ENCODE measurements at regions not wholly inside any gene's neighbourhood (a gene's known extent, or its start where the extent isn't known, plus 50 kb on each side); places are given as distances from the start of the nearest gene placed in this dataset.

DNA sequence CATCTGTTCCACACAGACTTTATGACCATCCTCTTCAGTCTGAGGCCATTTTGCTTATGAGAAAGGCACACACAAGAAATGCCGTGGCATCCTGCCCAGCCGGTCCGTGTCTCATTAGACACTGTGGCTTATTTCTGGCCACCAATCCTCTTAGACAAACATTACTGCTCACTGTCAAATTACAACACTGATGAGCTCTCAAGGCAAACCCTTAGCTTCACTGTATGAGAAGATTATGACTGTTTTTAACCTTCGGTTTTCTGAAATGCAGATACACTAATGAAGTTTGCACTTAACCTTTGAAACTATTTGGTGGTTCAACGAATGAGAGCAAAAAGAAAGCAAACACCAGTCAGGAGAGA, 50.5 kb upstream of the DST start (continued):
- TF ChIP-seq, protein P1, sequence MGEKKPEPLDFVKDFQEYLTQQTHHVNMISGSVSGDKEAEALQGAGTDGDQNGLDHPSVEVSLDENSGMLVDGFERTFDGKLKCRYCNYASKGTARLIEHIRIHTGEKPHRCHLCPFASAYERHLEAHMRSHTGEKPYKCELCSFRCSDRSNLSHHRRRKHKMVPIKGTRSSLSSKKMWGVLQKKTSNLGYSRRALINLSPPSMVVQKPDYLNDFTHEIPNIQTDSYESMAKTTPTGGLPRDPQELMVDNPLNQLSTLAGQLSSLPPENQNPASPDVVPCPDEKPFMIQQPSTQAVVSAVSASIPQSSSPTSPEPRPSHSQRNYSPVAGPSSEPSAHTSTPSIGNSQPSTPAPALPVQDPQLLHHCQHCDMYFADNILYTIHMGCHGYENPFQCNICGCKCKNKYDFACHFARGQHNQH (CRISPR knock-in tag; IDR thresholded peaks at IDR 0.05) = peak; percentile 51; the same call in 1 of the 2 replicates
- TF ChIP-seq, protein P2, sequence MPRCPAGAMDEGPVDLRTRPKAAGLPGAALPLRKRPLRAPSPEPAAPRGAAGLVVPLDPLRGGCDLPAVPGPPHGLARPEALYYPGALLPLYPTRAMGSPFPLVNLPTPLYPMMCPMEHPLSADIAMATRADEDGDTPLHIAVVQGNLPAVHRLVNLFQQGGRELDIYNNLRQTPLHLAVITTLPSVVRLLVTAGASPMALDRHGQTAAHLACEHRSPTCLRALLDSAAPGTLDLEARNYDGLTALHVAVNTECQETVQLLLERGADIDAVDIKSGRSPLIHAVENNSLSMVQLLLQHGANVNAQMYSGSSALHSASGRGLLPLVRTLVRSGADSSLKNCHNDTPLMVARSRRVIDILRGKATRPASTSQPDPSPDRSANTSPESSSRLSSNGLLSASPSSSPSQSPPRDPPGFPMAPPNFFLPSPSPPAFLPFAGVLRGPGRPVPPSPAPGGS (CRISPR knock-in tag; IDR thresholded peaks at IDR 0.05) = no peak
- TF ChIP-seq, protein P3, sequence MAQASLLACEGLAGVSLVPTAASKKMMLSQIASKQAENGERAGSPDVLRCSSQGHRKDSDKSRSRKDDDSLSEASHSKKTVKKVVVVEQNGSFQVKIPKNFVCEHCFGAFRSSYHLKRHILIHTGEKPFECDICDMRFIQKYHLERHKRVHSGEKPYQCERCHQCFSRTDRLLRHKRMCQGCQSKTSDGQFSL (CRISPR knock-in tag; IDR thresholded peaks at IDR 0.05) = no peak
- TF ChIP-seq, protein P4, sequence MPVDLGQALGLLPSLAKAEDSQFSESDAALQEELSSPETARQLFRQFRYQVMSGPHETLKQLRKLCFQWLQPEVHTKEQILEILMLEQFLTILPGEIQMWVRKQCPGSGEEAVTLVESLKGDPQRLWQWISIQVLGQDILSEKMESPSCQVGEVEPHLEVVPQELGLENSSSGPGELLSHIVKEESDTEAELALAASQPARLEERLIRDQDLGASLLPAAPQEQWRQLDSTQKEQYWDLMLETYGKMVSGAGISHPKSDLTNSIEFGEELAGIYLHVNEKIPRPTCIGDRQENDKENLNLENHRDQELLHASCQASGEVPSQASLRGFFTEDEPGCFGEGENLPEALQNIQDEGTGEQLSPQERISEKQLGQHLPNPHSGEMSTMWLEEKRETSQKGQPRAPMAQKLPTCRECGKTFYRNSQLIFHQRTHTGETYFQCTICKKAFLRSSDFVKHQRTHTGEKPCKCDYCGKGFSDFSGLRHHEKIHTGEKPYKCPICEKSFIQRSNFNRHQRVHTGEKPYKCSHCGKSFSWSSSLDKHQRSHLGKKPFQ (CRISPR knock-in tag; IDR thresholded peaks at IDR 0.05; ENCODE audit: insufficient replicate concordance) = no peak
- peak in 1 of 2 experiments; percentile 67; a peak in 2 of 4 replicates for TF ChIP-seq POLR2A (IDR thresholded peaks at IDR 0.05; ENCODE audit: insufficient read depth in 1 of 2, low read depth in 2 of 2, low read length in 2 of 2)
- TF ChIP-seq, protein P5, sequence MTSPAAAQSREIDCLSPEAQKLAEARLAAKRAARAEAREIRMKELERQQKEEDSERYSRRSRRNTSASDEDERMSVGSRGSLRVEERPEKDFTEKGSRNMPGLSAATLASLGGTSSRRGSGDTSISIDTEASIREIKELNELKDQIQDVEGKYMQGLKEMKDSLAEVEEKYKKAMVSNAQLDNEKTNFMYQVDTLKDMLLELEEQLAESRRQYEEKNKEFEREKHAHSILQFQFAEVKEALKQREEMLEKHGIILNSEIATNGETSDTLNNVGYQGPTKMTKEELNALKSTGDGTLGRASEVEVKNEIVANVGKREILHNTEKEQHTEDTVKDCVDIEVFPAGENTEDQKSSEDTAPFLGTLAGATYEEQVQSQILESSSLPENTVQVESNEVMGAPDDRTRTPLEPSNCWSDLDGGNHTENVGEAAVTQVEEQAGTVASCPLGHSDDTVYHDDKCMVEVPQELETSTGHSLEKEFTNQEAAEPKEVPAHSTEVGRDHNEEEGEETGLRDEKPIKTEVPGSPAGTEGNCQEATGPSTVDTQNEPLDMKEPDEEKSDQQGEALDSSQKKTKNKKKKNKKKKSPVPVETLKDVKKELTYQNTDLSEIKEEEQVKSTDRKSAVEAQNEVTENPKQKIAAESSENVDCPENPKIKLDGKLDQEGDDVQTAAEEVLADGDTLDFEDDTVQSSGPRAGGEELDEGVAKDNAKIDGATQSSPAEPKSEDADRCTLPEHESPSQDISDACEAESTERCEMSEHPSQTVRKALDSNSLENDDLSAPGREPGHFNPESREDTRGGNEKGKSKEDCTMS (CRISPR knock-in tag; conservative IDR thresholded peaks at IDR 0.05) = no peak
- TF ChIP-seq MAFF (IDR thresholded peaks at IDR 0.05; ENCODE audit: low read depth, low read length) = 0 out of 2 replicates have a peak, but pooled peaks have one; percentile 22
- TF ChIP-seq FOXP1 (IDR thresholded peaks at IDR 0.05) = no peak
- TF ChIP-seq FOXP1 (CRISPR knock-in tag; IDR thresholded peaks at IDR 0.05) = peak; percentile 47
- TF ChIP-seq NFE2 (CRISPR knock-in tag; IDR thresholded peaks at IDR 0.05) = no peak
- 0 out of 2 replicates have a peak, but pooled peaks have one; percentile 31 for TF ChIP-seq POLR2G (IDR thresholded peaks at IDR 0.05; ENCODE audit: low read depth, low read length)
- no peak for TF ChIP-seq ZNF138 (CRISPR knock-in tag; IDR thresholded peaks at IDR 0.05; ENCODE audit: low read depth)
- no peak for TF ChIP-seq LCORL (IDR thresholded peaks at IDR 0.05)
- peak; percentile 55; the same call in 1 of the 2 replicates for TF ChIP-seq LCORL (CRISPR knock-in tag; IDR thresholded peaks at IDR 0.05)
- peak; percentile 66; the same call in 1 of the 2 replicates for TF ChIP-seq MIXL1 (CRISPR knock-in tag; IDR thresholded peaks at IDR 0.05)
- TF ChIP-seq ZFP37 (CRISPR knock-in tag; IDR thresholded peaks at IDR 0.05; ENCODE audit: borderline replicate concordance) = no peak
- no peak for TF ChIP-seq RAD21 (CRISPR knock-in tag; IDR thresholded peaks at IDR 0.05)
- no peak for TF ChIP-seq GPN1 (CRISPR knock-in tag; IDR thresholded peaks at IDR 0.05; ENCODE audit: borderline replicate concordance)
- TF ChIP-seq, protein P6, sequence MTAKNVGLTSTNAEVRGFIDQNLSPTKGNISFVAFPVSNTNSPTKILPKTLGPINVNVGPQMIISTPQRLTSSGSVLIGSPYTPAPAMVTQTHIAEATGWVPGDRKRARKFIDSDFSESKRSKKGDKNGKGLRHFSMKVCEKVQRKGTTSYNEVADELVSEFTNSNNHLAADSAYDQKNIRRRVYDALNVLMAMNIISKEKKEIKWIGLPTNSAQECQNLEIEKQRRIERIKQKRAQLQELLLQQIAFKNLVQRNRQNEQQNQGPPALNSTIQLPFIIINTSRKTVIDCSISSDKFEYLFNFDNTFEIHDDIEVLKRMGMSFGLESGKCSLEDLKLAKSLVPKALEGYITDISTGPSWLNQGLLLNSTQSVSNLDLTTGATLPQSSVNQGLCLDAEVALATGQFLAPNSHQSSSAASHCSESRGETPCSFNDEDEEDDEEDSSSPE (CRISPR knock-in tag; IDR thresholded peaks at IDR 0.05) = no peak
- no peak for TF ChIP-seq CBX1 (IDR thresholded peaks at IDR 0.05; ENCODE audit: low read depth)
- TF ChIP-seq ZSCAN21 (CRISPR knock-in tag; IDR thresholded peaks at IDR 0.05; ENCODE audit: borderline replicate concordance) = no peak
- TF ChIP-seq MTF1 (CRISPR knock-in tag; IDR thresholded peaks at IDR 0.05) = no peak
- TF ChIP-seq, protein P7, sequence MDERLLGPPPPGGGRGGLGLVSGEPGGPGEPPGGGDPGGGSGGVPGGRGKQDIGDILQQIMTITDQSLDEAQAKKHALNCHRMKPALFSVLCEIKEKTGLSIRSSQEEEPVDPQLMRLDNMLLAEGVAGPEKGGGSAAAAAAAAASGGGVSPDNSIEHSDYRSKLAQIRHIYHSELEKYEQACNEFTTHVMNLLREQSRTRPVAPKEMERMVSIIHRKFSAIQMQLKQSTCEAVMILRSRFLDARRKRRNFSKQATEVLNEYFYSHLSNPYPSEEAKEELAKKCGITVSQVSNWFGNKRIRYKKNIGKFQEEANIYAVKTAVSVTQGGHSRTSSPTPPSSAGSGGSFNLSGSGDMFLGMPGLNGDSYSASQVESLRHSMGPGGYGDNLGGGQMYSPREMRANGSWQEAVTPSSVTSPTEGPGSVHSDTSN (CRISPR knock-in tag; IDR thresholded peaks at IDR 0.05) = no peak
- TF ChIP-seq MEIS2 (CRISPR knock-in tag; IDR thresholded peaks at IDR 0.05) = no peak
- TF ChIP-seq ERF (CRISPR knock-in tag; IDR thresholded peaks at IDR 0.05) = no peak

Measured in HepG2 (cell line).